ENCODE measurements at regions not wholly inside any gene's neighbourhood (a gene's known extent, or its start where the extent isn't known, plus 50 kb on each side); places are given as distances from the start of the nearest gene placed in this dataset.

- Mint-ChIP-seq H3K9me3 (ENCODE audit: unreplicated experiment) (no peaks in the 10 kb centered on the region), H3K4me3 (ENCODE audit: unreplicated experiment) (no peak overlapping the region), H3K27ac (ENCODE audit: unreplicated experiment) (no peak overlapping the region), H3K4me1 (ENCODE audit: unreplicated experiment) (peaks cover 8% of the 10 kb centered on the region), H3K36me3 (ENCODE audit: low read depth, unreplicated experiment) (no peaks in the 10 kb centered on the region), H3K27me3 (ENCODE audit: unreplicated experiment) (peaks cover 4% of the 10 kb centered on the region)
- no peak for TF ChIP-seq CTCF (IDR thresholded peaks at IDR 0.05; ENCODE audit: unreplicated experiment)
- DNase-seq (ENCODE audit: low spot score): no peak
These were observed 138.4 kb downstream of the GADD45G start for GRCh38 chr9:89743216-89743572.

- Mint-ChIP-seq H3K27me3 (ENCODE audit: unreplicated experiment) (peaks cover 4% of the 10 kb centered on the region), H3K4me1 (ENCODE audit: unreplicated experiment) (peaks cover 13% of the 10 kb centered on the region), H3K9me3 (ENCODE audit: unreplicated experiment) (no peaks in the 10 kb centered on the region), H3K4me3 (ENCODE audit: unreplicated experiment) (no peak overlapping the region), H3K27ac (ENCODE audit: unreplicated experiment) (no peak overlapping the region), H3K36me3 (ENCODE audit: low read depth, unreplicated experiment) (no peaks in the 10 kb centered on the region)
- no peak for TF ChIP-seq CTCF (IDR thresholded peaks at IDR 0.05; ENCODE audit: unreplicated experiment)
- no peak for DNase-seq (ENCODE audit: low spot score)
These were observed 138.9 kb downstream of the GADD45G start for GRCh38 chr9:89743573-89744254.

GRCh38 chr9:89744255-89744648, 139.4 kb downstream of the GADD45G start:
- Mint-ChIP-seq H3K4me3 (ENCODE audit: unreplicated experiment) (no peak overlapping the region), H3K27me3 (ENCODE audit: unreplicated experiment) (peaks cover 8% of the 10 kb centered on the region), H3K36me3 (ENCODE audit: low read depth, unreplicated experiment) (peaks cover under 1% of the 10 kb centered on the region), H3K4me1 (ENCODE audit: unreplicated experiment) (peaks cover 16% of the 10 kb centered on the region), H3K9me3 (ENCODE audit: unreplicated experiment) (no peaks in the 10 kb centered on the region), H3K27ac (ENCODE audit: unreplicated experiment) (no peak overlapping the region)
- no peak for DNase-seq (ENCODE audit: low spot score)
- no peak for TF ChIP-seq CTCF (IDR thresholded peaks at IDR 0.05; ENCODE audit: unreplicated experiment)

GRCh38 chr9:89744730-89745129, 139.9 kb downstream of the GADD45G start:
- no peak for TF ChIP-seq CTCF (IDR thresholded peaks at IDR 0.05; ENCODE audit: unreplicated experiment)
- peaks cover 11% of the 10 kb centered on the region for H3K27me3 Mint-ChIP-seq (ENCODE audit: unreplicated experiment)
- H3K36me3 Mint-ChIP-seq (ENCODE audit: low read depth, unreplicated experiment): peaks cover 4% of the 10 kb centered on the region
- no peak overlapping the region for H3K27ac Mint-ChIP-seq (ENCODE audit: unreplicated experiment)
- no peak overlapping the region for H3K4me3 Mint-ChIP-seq (ENCODE audit: unreplicated experiment)
- peaks cover 21% of the 10 kb centered on the region for H3K4me1 Mint-ChIP-seq (ENCODE audit: unreplicated experiment)
- H3K9me3 Mint-ChIP-seq (ENCODE audit: unreplicated experiment): no peaks in the 10 kb centered on the region
- DNase-seq (ENCODE audit: low spot score): no peak

- Mint-ChIP-seq H3K27ac (ENCODE audit: unreplicated experiment) (no peak overlapping the region), H3K36me3 (ENCODE audit: low read depth, unreplicated experiment) (peaks cover 4% of the 10 kb centered on the region), H3K4me1 (ENCODE audit: unreplicated experiment) (peaks cover 21% of the 10 kb centered on the region), H3K27me3 (ENCODE audit: unreplicated experiment) (peaks cover 11% of the 10 kb centered on the region), H3K4me3 (ENCODE audit: unreplicated experiment) (no peak overlapping the region), H3K9me3 (ENCODE audit: unreplicated experiment) (no peaks in the 10 kb centered on the region)
- no peak for TF ChIP-seq CTCF (IDR thresholded peaks at IDR 0.05; ENCODE audit: unreplicated experiment)
- no peak for DNase-seq (ENCODE audit: low spot score)
These were observed 141.0 kb downstream of the GADD45G start for GRCh38 chr9:89745601-89746376.

All from endothelial cell (in vitro differentiated cells).